Upper lobe of left lung (tissue), 6 donors: ENCODE measurements at regions not wholly inside any gene's neighbourhood (a gene's known extent, or its start where the extent isn't known, plus 50 kb on each side); places are given as distances from the start of the nearest gene placed in this dataset.

ENCODE experiments used
- ATAC-seq, 2 donors: fragments of 200-7000 bp; cut with Tn5 transposase; one replicate each; pipeline ENCODE4 v1.9.1; 2022; ENCODE audit warnings: mild to moderate bottlenecking in 2 of 2, moderate library complexity in 2 of 2; ENCODE audit not compliant: low FRiP score in 2 of 2
- DNase-seq, 2 donors: peaks; one replicate each; pipeline ENCODE4 v3.0.0-alpha.2; 2019 to 2020
- H3K27ac ChIP-seq, 4 donors: fragments of 200-600 bp; sonication (generic); one replicate each; pipeline ENCODE4 v1.5.1; 2016 to 2019
- H3K27me3 ChIP-seq, 4 donors: fragments of 200-600 bp; sonication (generic); one replicate each; pipeline ENCODE4 v1.5.1; 2017 to 2019
- H3K36me3 ChIP-seq, 4 donors: fragments of 200-600 bp; sonication (generic); one replicate each; pipeline ENCODE4 v1.5.1; 2016 to 2019
- H3K4me1 ChIP-seq, 4 donors: fragments of 200-600 bp; sonication (generic); one replicate each; pipeline ENCODE4 v1.5.1; 2018 to 2019
- H3K4me3 ChIP-seq, 4 donors: fragments of 200-600 bp; sonication (generic); one replicate each; pipeline ENCODE4 v1.5.1; 2017 to 2019; ENCODE audit warnings: mild to moderate bottlenecking in 2 of 4, moderate library complexity in 1 of 4
- H3K9me3 ChIP-seq, 4 donors: fragments of 200-600 bp; sonication (generic); one replicate each; pipeline ENCODE4 v1.5.1; 2018 to 2019
- EP300 ChIP-seq, 4 donors: sonication (generic); formaldehyde crosslinking; IDR thresholded peaks; one replicate each; pipeline ENCODE4 v1.5.1; 2017; ENCODE audit warnings: antibody characterized with exemption in 4 of 4, control low read depth in 2 of 4
- POLR2A ChIP-seq, 4 donors: fragments of 450-650 bp; IDR thresholded peaks; one replicate each; pipeline ENCODE4 v1.5.1; 2016 to 2017; ENCODE audit warnings: antibody characterized with exemption in 4 of 4, mild to moderate bottlenecking in 2 of 4
- POLR2AphosphoS5 ChIP-seq, 2 donors: sonication (generic); formaldehyde crosslinking; IDR thresholded peaks; one replicate each; pipeline ENCODE4 v1.5.1; 2017; ENCODE audit warnings: antibody characterized with exemption in 2 of 2
- WGBS, 2 donors: methylation state at CpG; one replicate each; pipeline ENCODE4 v1.1.5; 2017 to 2018; 5-methylcytosine and 5-hydroxymethylcytosine counted together
- TF ChIP-seq, protein P1 (sequence below), 6 experiments: fragments of 450-650 bp in 4 of 6; fragments of 200-600 bp in 2 of 6; sonication (generic) in 2 of 6; IDR thresholded peaks; one replicate each; pipeline ENCODE4 v1.5.1; 2016 to 2019; ENCODE audit warnings: antibody characterized with exemption in 6 of 6
- donor health status: DM: no; HTN: no; CAD: no; lungs with moderate emphysema.
- donor health status: DM: no; HTN: yes; CAD: no; lungs with severe emphysema.

DNA sequence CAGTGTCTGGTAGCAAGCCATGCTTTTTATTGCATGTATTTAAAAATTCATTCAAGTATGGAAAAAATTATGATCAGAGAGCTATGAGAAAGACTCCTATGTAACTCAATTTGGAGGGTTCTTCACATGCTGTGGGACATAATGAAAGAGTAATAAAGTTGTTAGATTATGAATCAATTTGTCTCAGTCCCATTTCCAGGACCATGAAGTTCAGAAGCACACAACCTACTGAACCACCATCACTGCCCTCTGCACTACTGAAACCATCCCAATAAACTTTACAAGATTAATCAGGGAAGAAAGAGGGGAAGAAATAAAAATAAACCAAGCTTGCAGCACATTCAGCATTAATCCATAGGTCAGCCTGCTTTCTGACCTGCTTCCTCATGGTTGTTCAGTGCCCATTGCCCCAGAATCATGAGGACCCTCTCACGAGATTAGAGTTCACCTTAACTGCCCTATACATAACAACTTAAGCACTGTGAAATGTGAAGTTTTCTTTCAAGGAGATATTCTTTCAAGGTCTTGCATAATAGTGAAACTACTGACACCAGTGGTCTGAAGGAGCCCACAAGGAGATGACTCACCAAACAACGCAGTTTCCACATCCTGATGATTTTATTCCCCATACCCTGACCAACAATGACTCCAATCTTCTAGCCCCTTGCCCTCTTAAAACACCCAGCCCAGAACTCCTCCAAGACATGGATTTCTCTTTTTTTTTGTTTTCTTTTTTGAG, 171.5 kb upstream of the ADCY1 start:
- peak in 1 of 2 donors; percentile 53 for ATAC-seq
- Histone ChIP-seq H3K27ac (no peak overlapping the region), H3K4me3 (no peak overlapping the region), H3K36me3 (no peaks in the 10 kb centered on the region), H3K9me3 (no peaks in the 10 kb centered on the region), H3K27me3 (no peaks in the 10 kb centered on the region), H3K4me1 (no peaks in the 10 kb centered on the region)
- no peak for TF ChIP-seq EP300 (IDR thresholded peaks at IDR 0.05)
- TF ChIP-seq POLR2A (IDR thresholded peaks at IDR 0.05) = no peak
- TF ChIP-seq POLR2AphosphoS5 (IDR thresholded peaks at IDR 0.05) = no peak
- TF ChIP-seq, protein P1, sequence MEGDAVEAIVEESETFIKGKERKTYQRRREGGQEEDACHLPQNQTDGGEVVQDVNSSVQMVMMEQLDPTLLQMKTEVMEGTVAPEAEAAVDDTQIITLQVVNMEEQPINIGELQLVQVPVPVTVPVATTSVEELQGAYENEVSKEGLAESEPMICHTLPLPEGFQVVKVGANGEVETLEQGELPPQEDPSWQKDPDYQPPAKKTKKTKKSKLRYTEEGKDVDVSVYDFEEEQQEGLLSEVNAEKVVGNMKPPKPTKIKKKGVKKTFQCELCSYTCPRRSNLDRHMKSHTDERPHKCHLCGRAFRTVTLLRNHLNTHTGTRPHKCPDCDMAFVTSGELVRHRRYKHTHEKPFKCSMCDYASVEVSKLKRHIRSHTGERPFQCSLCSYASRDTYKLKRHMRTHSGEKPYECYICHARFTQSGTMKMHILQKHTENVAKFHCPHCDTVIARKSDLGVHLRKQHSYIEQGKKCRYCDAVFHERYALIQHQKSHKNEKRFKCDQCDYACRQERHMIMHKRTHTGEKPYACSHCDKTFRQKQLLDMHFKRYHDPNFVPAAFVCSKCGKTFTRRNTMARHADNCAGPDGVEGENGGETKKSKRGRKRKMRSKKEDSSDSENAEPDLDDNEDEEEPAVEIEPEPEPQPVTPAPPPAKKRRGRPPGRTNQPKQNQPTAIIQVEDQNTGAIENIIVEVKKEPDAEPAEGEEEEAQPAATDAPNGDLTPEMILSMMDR (IDR thresholded peaks at IDR 0.05) = no peak
- WGBS, 2 donors = 36 to 47% methylated on average over 2 of the region's 2 CpGs
- no peak for DNase-seq

DNA sequence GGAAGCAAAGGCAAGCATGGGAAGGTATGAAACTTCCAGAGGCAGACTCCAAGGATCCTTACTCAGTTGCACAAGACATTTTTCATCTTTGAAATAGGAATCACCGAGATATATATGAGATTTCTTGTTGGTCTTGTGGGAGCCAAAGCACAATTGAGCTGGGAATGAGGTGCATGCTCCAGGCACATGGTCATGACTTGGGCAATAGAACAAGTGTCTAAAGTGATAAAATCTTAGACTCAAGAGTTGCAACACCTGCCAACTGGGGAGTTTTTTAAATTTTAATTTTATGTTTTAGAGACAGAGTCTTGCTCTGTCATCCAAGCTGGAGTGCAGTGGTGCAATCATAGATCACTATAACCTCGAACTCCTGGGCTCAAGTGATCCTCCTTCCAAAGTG, 169.5 kb upstream of the ADCY1 start:
- TF ChIP-seq POLR2A (IDR thresholded peaks at IDR 0.05) (no peak), EP300 (IDR thresholded peaks at IDR 0.05) (no peak), POLR2AphosphoS5 (IDR thresholded peaks at IDR 0.05) (no peak)
- TF ChIP-seq, protein P1 (IDR thresholded peaks at IDR 0.05) = no peak
- no peaks in the 10 kb centered on the region for H3K4me1 ChIP-seq
- no peak overlapping the region for H3K4me3 ChIP-seq
- 73 to 80% methylated on average over 2 of the region's 2 CpGs for WGBS, 2 donors
- H3K9me3 ChIP-seq = no peaks in the 10 kb centered on the region
- no peak overlapping the region for H3K27ac ChIP-seq
- H3K36me3 ChIP-seq = no peaks in the 10 kb centered on the region
- no peak for DNase-seq
- no peak for ATAC-seq
- no peaks in the 10 kb centered on the region for H3K27me3 ChIP-seq

DNA sequence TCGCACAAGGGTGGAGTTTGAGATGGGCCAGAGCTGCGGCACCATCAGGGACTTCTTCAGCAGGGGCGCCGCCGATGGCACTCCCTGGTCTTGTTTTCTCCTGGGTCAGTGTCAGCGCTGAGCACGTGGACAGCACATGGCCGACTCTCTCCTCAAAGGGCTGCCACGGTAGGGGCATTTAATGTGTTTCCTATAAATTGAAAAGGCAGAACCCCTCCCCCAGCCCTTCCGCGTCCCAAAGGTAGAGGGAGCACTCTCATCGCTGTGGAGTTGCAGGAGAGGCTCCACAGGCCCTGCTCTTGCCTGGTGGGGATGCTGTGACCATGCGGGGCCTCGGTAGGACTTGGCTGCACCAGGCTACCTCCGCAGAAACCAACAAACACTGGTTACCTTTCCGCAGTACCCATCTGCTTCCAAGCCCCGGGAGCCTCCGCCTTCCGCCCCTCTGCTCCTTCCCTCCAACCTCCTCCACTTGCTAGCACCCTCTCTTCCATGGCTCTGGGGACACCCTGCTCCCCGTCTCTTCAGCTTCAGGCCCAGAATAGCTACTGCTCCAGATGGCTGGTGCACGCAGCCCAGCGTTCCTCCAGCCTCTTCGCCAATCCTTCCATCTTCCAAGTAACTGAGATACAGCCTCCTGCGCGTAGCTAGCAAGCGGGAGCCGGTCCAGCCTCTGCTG, 166.3 kb upstream of the ADCY1 start:
- peak in 1 of 2 donors; percentile 44 for DNase-seq
- no peak for ATAC-seq

DNA sequence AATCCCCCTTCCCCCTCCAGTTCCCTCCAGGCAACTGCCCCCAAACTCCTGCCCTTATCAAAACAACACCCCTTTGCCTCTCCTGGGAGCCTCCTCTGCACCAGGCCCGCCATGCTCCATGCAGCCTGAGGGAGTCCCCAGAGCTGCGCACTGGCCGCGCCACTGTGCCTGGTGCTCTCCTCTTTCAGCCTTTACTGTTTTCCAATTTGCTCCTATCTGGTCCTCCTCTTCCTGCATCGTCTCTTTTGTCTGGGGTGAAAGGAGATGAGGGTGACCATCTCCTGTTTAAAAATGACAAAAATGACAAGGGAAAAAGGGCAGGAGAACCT, 165.8 kb upstream of the ADCY1 start:
- ATAC-seq (no peak), DNase-seq (peak in 1 of 2 donors; percentile 44)
- Histone ChIP-seq H3K4me3 (no peak overlapping the region), H3K27me3 (no peaks in the 10 kb centered on the region), H3K4me1 (no peaks in the 10 kb centered on the region), H3K9me3 (peaks cover 0 to 3% (median 0%) of the 10 kb centered on the region in 4 donors), H3K36me3 (no peaks in the 10 kb centered on the region), H3K27ac (no peak overlapping the region)
- TF ChIP-seq POLR2AphosphoS5 (IDR thresholded peaks at IDR 0.05) (no peak), EP300 (IDR thresholded peaks at IDR 0.05) (no peak), POLR2A (IDR thresholded peaks at IDR 0.05) (no peak)
- TF ChIP-seq, protein P1 (IDR thresholded peaks at IDR 0.05) = no peak
- 89 to 94% methylated on average over 5 of the region's 5 CpGs for WGBS, 2 donors

More for the DNA sequence above, 166.3 kb upstream of the ADCY1 start:
- Histone ChIP-seq H3K4me1 (no peaks in the 10 kb centered on the region), H3K27ac (no peak overlapping the region), H3K9me3 (peaks cover 0 to 3% (median 0%) of the 10 kb centered on the region in 4 donors), H3K27me3 (no peaks in the 10 kb centered on the region), H3K36me3 (no peaks in the 10 kb centered on the region), H3K4me3 (no peak overlapping the region)
- WGBS, 2 donors = 83% methylated on average over 23 to 27 of the region's 27 CpGs
- TF ChIP-seq EP300 (IDR thresholded peaks at IDR 0.05) (no peak), POLR2A (IDR thresholded peaks at IDR 0.05) (no peak), POLR2AphosphoS5 (IDR thresholded peaks at IDR 0.05) (no peak)
- TF ChIP-seq, protein P1 (IDR thresholded peaks at IDR 0.05) = no peak
